ENCODE measurements at regions not wholly inside any gene's neighbourhood (a gene's known extent, or its start where the extent isn't known, plus 50 kb on each side); places are given as distances from the start of the nearest gene placed in this dataset.

DNA sequence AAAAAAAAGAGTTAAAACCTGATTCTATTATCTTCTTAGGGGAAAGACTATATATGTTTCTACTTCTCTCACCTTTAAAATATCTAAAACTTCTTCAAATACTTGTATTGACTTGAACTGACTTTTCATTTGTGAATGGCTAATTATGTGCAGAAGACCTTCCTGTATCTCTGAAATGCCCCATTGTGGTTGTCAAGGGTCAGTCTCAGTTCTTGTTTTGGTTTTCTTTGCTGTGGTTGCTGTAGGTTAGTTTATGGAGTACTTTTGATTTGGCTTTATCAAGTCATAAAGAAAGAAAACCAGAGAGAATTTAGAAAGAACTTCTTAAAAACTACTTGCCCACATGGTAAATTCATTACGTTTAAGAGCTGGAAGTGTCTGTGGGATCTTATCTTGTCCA, 345.3 kb upstream of the POU1F1 start:
- 28 to 61% methylated on average over 1 of the region's 1 CpG for WGBS, 2 donors
- Histone ChIP-seq H3K9me3 (no peaks in the 10 kb centered on the region), H3K4me1 (no peaks in the 10 kb centered on the region), H3K27ac (no peak overlapping the region), H3K27me3 (no peaks in the 10 kb centered on the region), H3K4me3 (no peak overlapping the region), H3K36me3 (no peaks in the 10 kb centered on the region)
- intact Hi-C loops (cut with DNase I), result no loop called here
- no peak for DNase-seq
- ATAC-seq, result no peak
- no peak for FAIRE-seq
- TF ChIP-seq, protein P1, sequence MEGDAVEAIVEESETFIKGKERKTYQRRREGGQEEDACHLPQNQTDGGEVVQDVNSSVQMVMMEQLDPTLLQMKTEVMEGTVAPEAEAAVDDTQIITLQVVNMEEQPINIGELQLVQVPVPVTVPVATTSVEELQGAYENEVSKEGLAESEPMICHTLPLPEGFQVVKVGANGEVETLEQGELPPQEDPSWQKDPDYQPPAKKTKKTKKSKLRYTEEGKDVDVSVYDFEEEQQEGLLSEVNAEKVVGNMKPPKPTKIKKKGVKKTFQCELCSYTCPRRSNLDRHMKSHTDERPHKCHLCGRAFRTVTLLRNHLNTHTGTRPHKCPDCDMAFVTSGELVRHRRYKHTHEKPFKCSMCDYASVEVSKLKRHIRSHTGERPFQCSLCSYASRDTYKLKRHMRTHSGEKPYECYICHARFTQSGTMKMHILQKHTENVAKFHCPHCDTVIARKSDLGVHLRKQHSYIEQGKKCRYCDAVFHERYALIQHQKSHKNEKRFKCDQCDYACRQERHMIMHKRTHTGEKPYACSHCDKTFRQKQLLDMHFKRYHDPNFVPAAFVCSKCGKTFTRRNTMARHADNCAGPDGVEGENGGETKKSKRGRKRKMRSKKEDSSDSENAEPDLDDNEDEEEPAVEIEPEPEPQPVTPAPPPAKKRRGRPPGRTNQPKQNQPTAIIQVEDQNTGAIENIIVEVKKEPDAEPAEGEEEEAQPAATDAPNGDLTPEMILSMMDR (IDR thresholded peaks at IDR 0.05), result no peak

DNA sequence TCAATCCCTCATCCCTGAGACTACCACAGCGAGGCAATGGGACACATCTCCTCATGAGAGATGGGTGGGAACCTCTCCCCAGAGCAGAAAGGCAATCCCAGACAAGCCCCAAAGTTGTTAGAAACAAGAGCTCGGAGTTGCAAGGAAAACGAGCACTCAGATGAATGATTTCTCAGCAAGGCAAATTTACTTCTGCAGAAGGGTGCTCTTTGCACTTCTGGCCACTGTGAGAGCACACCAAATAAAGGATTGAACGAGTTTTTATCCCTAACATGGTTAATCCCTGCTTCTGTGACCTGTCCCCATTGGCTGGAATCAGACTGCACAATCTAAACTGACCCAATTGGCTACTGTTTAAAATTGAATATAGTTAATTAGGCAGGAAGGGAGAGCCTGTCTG, 339.1 kb upstream of the POU1F1 start:
- 47 to 51% methylated on average over 4 of the region's 4 CpGs for WGBS, 2 donors
- no peaks in the 10 kb centered on the region for H3K27me3 ChIP-seq
- ATAC-seq (no peak), FAIRE-seq (no peak), DNase-seq (no peak)
- H3K27ac ChIP-seq, result no peak overlapping the region
- TF ChIP-seq, protein P1 (IDR thresholded peaks at IDR 0.05), result no peak
- H3K4me3 ChIP-seq, result no peak overlapping the region
- no peaks in the 10 kb centered on the region for H3K9me3 ChIP-seq
- intact Hi-C loops (cut with DNase I), result no loop called here
- H3K4me1 ChIP-seq, result no peaks in the 10 kb centered on the region
- no peaks in the 10 kb centered on the region for H3K36me3 ChIP-seq

DNA sequence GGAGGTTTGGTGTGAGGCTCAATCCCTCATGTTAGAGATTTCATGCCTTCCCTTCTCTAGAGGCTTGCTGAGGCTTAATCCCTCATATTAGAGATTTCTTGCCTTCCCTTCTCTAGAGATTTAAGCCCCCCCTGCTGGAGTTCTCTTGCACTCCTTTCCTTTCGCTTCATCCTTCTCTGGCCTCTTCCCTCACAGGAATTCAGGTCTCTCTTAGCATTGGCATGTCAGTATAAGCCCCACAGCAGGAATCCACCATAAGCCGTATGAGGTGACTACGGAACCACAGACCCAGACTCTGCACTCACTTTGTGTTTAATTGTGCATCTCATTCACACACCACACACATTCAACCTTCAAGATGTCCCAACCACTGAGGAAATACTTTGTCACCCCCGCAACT, 338.6 kb upstream of the POU1F1 start:
- Histone ChIP-seq H3K27ac (no peak overlapping the region), H3K36me3 (no peaks in the 10 kb centered on the region), H3K4me1 (no peaks in the 10 kb centered on the region), H3K27me3 (no peaks in the 10 kb centered on the region), H3K9me3 (no peaks in the 10 kb centered on the region), H3K4me3 (no peak overlapping the region)
- ATAC-seq (no peak), DNase-seq (no peak), FAIRE-seq (no peak)
- intact Hi-C loops (cut with DNase I), result no loop called here
- TF ChIP-seq, protein P1 (IDR thresholded peaks at IDR 0.05), result no peak
- 89 to 95% methylated on average over 4 of the region's 4 CpGs for whole genome bisulfite sequencing, 2 donors

DNA sequence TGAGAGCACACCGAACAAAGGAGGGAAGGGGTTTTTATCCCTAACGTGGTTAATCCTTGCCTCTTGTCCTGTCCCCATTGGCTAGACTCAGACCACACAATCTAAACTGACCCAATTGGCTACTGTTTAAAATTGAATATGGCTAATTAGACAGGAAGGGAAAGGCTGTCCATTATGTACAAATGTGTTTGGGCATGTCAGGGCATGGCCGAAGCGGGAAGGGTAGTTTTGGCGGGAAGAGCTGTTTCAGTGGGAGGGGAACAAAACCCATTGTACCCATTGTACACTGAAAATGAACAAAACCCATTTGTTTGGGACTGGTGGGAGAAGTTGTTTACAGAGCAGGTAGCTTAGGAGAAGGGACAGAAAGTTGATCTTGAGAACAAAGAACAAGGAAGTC, 330.9 kb upstream of the POU1F1 start:
- WGBS, 2 donors, result 69 to 76% methylated on average over 5 of the region's 5 CpGs
- TF ChIP-seq, protein P1 (IDR thresholded peaks at IDR 0.05), result no peak
- Histone ChIP-seq H3K4me3 (no peak overlapping the region), H3K27me3 (no peaks in the 10 kb centered on the region), H3K36me3 (no peaks in the 10 kb centered on the region), H3K27ac (no peak overlapping the region), H3K4me1 (no peaks in the 10 kb centered on the region), H3K9me3 (no peaks in the 10 kb centered on the region)
- DNase-seq, result no peak
- no peak for ATAC-seq
- FAIRE-seq, result no peak
- intact Hi-C loops (cut with DNase I), result no loop called here

DNA sequence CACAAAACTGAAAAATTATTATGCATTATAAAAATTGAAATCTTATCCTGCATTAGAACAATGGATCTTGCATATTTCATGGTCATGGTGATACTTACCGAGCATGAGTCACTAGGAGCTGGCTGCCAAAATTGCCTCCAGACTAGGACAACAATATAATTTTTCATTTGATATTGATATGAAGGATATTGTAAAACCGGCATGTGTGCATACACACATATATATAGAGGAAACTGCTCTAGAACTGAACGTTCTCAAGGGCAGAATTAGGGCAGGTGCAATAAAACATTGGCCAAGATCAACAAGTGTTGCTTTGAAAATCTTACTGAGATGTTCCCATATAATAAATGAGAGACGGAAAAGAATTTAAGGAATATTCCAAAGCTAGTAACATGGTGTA, 319.4 kb upstream of the POU1F1 start:
- no peaks in the 10 kb centered on the region for H3K9me3 ChIP-seq
- no peaks in the 10 kb centered on the region for H3K4me1 ChIP-seq
- H3K36me3 ChIP-seq, result no peaks in the 10 kb centered on the region
- 59 to 72% methylated on average over 4 of the region's 4 CpGs for WGBS, 2 donors
- FAIRE-seq, result no peak
- H3K27ac ChIP-seq, result no peak overlapping the region
- H3K27me3 ChIP-seq, result no peaks in the 10 kb centered on the region
- no peak overlapping the region for H3K4me3 ChIP-seq
- intact Hi-C loops (cut with DNase I), result no loop called here
- no peak for DNase-seq
- TF ChIP-seq, protein P1 (IDR thresholded peaks at IDR 0.05), result no peak
- no peak for ATAC-seq

Measured in pancreas (tissue), 10 donors.